Fibroblast of lung (primary cell): ENCODE measurements at regions not wholly inside any gene's neighbourhood (a gene's known extent, or its start where the extent isn't known, plus 50 kb on each side); places are given as distances from the start of the nearest gene placed in this dataset.

Experiments used
- DNase-seq, 2 donors: peaks; one replicate each; pipeline versions ENCODE4 v3.0.0 to v3.0.0-alpha.2; 2010; ENCODE audit warnings: low read depth in 2 of 2
- H2AFZ ChIP-seq: 2 replicates; pipeline ENCODE4 v1.5.1; 2012; ENCODE audit warnings: low read length, control low read depth, inconsistent platforms
- H3K27ac ChIP-seq: 2 replicates; pipeline ENCODE4 v1.5.1; 2011; ENCODE audit warnings: low read length, control low read depth; ENCODE audit not compliant: insufficient read depth
- H3K27me3 ChIP-seq: 2 replicates; pipeline ENCODE4 v1.5.1; 2011; ENCODE audit warnings: mild to moderate bottlenecking, low read length; ENCODE audit not compliant: control insufficient read depth, insufficient read depth
- H3K36me3 ChIP-seq: 2 replicates; pipeline ENCODE4 v1.5.1; 2011; ENCODE audit warnings: low read length; ENCODE audit not compliant: control insufficient read depth, insufficient read depth
- H3K4me1 ChIP-seq: 2 replicates; pipeline ENCODE4 v1.5.1; 2011; ENCODE audit warnings: low read length; ENCODE audit not compliant: control insufficient read depth, insufficient read depth; ENCODE audit errors: extremely low read depth
- H3K4me2 ChIP-seq: 2 replicates; pipeline ENCODE4 v1.5.1; 2011; ENCODE audit warnings: low read length, control low read depth; ENCODE audit not compliant: insufficient read depth; ENCODE audit errors: extremely low read depth
- H3K4me3 ChIP-seq, 4 experiments: fragments of 200-600 bp in 1 of 4; sonication (generic) in 1 of 4; replicated peaks in 1 of 4; 2 replicates each; pipeline ENCODE4 v1.5.1; 2011 to 2016; ENCODE audit warnings: low read length in 4 of 4, low read depth in 3 of 4, mild to moderate bottlenecking in 3 of 4, control low read depth in 2 of 4, inconsistent platforms in 1 of 4, mixed read lengths in 1 of 4; ENCODE audit not compliant: insufficient read depth in 1 of 4; ENCODE audit errors: control extremely low read depth in 1 of 4
- H3K79me2 ChIP-seq: 2 replicates; pipeline ENCODE4 v1.5.1; 2012; ENCODE audit warnings: mild to moderate bottlenecking, low read length, inconsistent platforms; ENCODE audit not compliant: control insufficient read depth, insufficient read depth
- H3K9ac ChIP-seq: 2 replicates; pipeline ENCODE4 v1.5.1; 2011; ENCODE audit warnings: mild to moderate bottlenecking, low read length, control low read depth; ENCODE audit not compliant: insufficient read depth
- H3K9me3 ChIP-seq: 2 replicates; pipeline ENCODE4 v1.5.1; 2012; ENCODE audit warnings: low read depth, low read length; ENCODE audit not compliant: control insufficient read depth, insufficient read depth
- H4K20me1 ChIP-seq: 2 replicates; pipeline ENCODE4 v1.5.1; 2011; ENCODE audit warnings: low read length; ENCODE audit not compliant: control insufficient read depth, insufficient read depth; ENCODE audit errors: extremely low read depth
- CTCF ChIP-seq, 2 donors: IDR thresholded peaks in 1 of 2; conservative IDR thresholded peaks in 1 of 2; 1 replicate in 1 of 2; 2 replicates in 1 of 2; pipeline ENCODE4 v1.5.1; 2011 to 2012; ENCODE audit warnings: low read length in 2 of 2, control low read depth in 1 of 2, inconsistent platforms in 1 of 2, low read depth in 1 of 2, mild to moderate bottlenecking in 1 of 2
- EZH2 ChIP-seq: IDR thresholded peaks from 2 replicates; pipeline ENCODE4 v1.5.1; 2012; ENCODE audit warnings: low read length, control low read depth, mild to moderate bottlenecking; ENCODE audit errors: missing control alignments

- Histone ChIP-seq H3K4me2 (no peak overlapping the region), H3K9ac (no peak overlapping the region), H3K36me3 (no peaks in the 10 kb centered on the region), H3K4me3 (no peak overlapping the region), H3K79me2 (no peaks in the 10 kb centered on the region), H3K9me3 (no peaks in the 10 kb centered on the region), H3K4me1 (no peaks in the 10 kb centered on the region), H4K20me1 (no peaks in the 10 kb centered on the region), H3K27me3 (no peaks in the 10 kb centered on the region), H3K27ac (no peak overlapping the region), H2AFZ (no peak overlapping the region)
- no peak for TF ChIP-seq EZH2
- TF ChIP-seq CTCF (conservative IDR thresholded peaks at IDR 0.05 in 1 of 2, IDR thresholded peaks at IDR 0.05 in 1 of 2; ENCODE audit: low read depth in 1 of 2, low read length in 2 of 2) = no peak
- no peak for DNase-seq
Observed at GRCh38 chr10:2782950-2783349, 284.4 kb upstream of the PFKP start.

GRCh38 chr10:2782265-2782664 is 285.1 kb upstream of the PFKP start:
- Histone ChIP-seq H3K9ac (no peak overlapping the region), H3K4me3 (no peak overlapping the region), H4K20me1 (no peaks in the 10 kb centered on the region), H3K9me3 (no peaks in the 10 kb centered on the region), H3K36me3 (no peaks in the 10 kb centered on the region), H3K4me1 (no peaks in the 10 kb centered on the region), H3K27me3 (no peaks in the 10 kb centered on the region), H2AFZ (no peak overlapping the region), H3K4me2 (no peak overlapping the region), H3K79me2 (no peaks in the 10 kb centered on the region), H3K27ac (no peak overlapping the region)
- no peak for DNase-seq
- TF ChIP-seq EZH2 = no peak
- no peak for TF ChIP-seq CTCF (conservative IDR thresholded peaks at IDR 0.05 in 1 of 2, IDR thresholded peaks at IDR 0.05 in 1 of 2; ENCODE audit: low read depth in 1 of 2, low read length in 2 of 2)

- H3K4me3 ChIP-seq = no peak overlapping the region
- no peaks in the 10 kb centered on the region for H3K9me3 ChIP-seq
- H4K20me1 ChIP-seq = no peaks in the 10 kb centered on the region
- DNase-seq = no peak
- no peak overlapping the region for H3K4me2 ChIP-seq
- H3K36me3 ChIP-seq = no peaks in the 10 kb centered on the region
- H3K27me3 ChIP-seq = no peaks in the 10 kb centered on the region
- no peaks in the 10 kb centered on the region for H3K79me2 ChIP-seq
- no peak overlapping the region for H3K9ac ChIP-seq
- no peak overlapping the region for H3K27ac ChIP-seq
- TF ChIP-seq CTCF (conservative IDR thresholded peaks at IDR 0.05 in 1 of 2, IDR thresholded peaks at IDR 0.05 in 1 of 2; ENCODE audit: low read depth in 1 of 2, low read length in 2 of 2) = no peak
- TF ChIP-seq EZH2 = no peak
- no peak overlapping the region for H2AFZ ChIP-seq
- no peaks in the 10 kb centered on the region for H3K4me1 ChIP-seq
Observed at GRCh38 chr10:2777666-2778355, 289.5 kb upstream of the PFKP start.
